ENCODE measurements at regions not wholly inside any gene's neighbourhood (a gene's known extent, or its start where the extent isn't known, plus 50 kb on each side); places are given as distances from the start of the nearest gene placed in this dataset.
A peak's percentile ranks its signal among the peaks of the same experiment; 100 is the strongest.

GRCh38 chrX:22325096-22325495 is 52.4 kb downstream of the CBLL2 start:
- peak in 1 of 2 experiments; percentile 27 for DNase-seq

- no peak for DNase-seq
Measured at GRCh38 chrX:22329783-22330182, 57.1 kb downstream of the CBLL2 start.

DNA sequence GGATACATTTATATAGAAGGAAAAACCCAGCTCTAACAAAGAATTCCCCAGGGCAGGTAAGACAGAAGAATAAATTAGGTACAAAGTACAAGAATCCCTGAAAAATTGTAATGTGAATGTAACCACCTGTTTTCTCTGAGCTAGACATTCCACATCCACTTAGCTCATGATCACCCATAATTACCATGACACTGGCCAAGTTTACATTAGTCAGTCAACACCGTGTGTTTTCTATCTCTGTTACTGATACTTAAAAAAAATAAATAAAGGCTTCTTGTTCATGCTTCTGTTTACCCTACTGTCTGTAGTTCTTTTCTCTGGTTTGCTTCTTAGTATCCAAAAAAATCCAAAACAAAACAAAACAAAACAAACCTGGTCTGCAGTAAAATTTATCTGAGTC is 66.0 kb downstream of the CBLL2 start:
- no peak for DNase-seq

DNA sequence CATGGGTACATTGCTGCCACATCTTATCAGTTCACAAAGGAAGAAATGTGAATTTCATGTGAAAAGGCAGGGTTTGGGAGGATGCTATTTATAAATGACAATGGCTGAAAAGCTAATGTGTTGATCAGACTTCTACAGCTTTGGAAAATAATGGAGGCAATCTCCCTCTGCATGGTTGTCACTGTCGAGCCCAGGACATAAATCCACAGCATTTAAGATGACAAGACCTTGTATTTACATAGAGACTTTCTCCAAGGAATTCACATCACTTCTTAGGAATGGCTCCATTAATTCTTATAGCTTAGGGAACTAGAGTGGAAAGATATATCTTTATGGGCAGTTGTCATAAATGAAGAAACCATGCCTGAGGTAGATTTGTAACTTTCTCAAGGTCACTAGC is 66.7 kb downstream of the CBLL2 start:
- no peak for DNase-seq

- DNase-seq = no peak
Measured at GRCh38 chrX:22340022-22340616, 67.4 kb downstream of the CBLL2 start.

DNA sequence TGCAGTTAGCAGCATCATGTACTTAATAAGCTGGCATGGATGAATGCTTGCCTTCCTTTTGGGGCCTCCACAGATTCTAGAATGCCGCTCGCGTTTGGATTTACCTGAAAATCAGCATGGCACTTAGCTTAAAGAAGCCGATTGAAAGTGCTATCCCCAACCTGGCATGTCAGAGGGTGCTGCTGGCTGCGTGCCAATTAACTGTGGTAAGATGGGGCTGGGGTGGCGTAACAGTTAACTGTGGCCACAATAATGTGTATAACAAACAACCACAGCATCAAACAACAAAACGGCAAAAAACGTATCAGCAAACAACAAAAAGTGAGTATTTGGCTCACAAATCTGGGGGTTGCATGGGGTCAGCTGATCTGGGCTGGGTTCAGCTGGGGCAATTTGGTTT is 70.5 kb downstream of the CBLL2 start:
- DNase-seq = no peak

DNA sequence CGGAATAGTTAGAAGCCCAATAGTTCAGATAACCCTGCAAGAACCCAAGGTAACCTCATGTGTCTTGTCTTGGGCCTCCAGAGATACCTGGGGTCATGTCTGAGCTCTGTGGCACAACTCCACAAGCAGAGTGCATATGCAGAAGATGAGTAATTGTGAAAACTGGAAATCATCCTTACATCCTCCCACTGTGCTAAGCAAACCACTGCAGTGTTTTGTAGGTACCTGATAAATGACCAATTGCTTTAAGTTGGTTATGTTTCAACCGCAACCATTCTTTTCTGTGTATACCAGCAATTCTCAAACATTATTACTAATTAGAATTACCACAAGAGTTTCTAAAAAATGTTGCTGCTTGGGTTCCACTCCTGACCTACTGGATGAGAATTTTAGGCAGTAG is 73.2 kb downstream of the CBLL2 start:
- no peak for DNase-seq

DNA sequence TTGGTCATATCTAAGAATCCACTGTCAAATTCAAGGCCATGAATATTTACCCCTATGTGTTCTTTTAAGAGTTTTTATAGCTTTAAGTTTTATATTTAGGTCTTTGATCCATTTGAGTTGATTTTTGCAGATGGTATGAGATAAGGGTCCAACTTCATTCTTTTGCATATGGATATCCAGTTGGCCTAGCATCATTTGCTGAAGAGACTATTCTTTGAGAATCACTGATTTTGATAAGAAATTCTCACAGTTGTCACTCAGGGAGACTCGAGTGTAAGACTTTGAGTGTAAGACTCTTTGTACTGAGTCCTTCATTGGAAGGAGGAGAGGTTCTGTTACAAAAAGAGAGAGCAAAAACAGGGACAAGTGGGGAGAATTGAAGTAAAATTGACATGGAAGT is 74.8 kb downstream of the CBLL2 start:
- no peak for DNase-seq

DNA sequence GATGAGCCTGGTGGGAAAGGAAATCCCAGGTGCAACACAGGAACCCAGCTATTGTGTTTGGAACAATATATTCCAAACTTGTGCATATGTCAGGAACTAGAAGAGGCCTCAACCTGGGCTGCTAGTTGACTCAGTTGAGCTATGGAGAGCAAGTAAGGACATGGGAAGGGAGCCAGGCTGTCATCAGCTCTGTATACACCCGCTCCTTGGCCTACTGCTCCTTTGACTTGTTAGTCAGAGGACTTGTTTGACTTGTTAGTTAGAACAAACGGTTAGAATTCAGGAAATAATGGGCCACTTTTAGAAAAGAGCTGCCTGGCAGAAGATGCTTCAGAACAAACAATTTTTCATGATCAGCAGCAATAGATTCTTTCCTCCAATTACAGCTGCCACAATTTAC is 76.4 kb downstream of the CBLL2 start:
- no peak for DNase-seq

DNA sequence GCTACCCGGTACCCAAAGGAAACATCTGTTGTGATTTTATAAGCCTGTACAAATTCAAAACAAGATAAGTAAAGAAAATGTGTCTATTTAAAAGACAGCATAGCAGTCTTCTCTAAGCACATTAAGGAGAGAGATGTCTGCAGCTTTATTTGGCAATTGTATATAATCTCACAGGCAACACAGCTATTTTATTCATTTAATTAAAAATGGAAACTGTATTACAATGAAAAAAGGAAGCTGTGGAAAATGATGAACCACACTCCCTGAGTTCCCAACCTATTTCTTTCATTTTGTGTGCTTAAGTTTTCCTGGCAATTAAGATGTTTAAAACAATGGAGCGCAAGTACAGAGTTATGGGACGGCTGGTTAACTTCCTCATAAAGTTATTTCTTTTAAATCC is 78.4 kb downstream of the CBLL2 start:
- DNase-seq = no peak

- no peak for DNase-seq
Measured at GRCh38 chrX:22351966-22352365, 79.3 kb downstream of the CBLL2 start.

- no peak for DNase-seq
Measured at GRCh38 chrX:22357621-22358020, 84.9 kb downstream of the CBLL2 start.

- DNase-seq = no peak
Measured at GRCh38 chrX:22360129-22360528, 87.4 kb downstream of the CBLL2 start.

DNA sequence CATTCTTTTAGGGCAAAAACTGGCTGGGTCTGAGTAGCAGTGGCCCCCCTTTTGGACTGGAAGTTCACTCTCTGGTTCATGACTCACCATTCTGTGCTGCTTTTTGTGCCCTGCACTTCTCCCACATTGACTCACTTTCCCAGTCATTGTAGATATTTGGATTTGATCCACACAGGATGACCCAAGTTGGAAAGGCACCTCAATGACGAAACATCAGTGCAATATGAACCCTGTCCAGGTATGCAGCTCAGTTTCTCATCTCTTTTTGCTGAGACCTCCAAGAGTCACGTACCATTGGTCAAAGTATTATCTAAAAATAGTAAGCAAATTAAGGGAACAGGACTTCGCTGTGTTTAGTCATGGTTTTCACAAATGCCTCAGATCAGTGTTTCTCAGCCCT is 92.7 kb downstream of the CBLL2 start:
- no peak for DNase-seq

DNA sequence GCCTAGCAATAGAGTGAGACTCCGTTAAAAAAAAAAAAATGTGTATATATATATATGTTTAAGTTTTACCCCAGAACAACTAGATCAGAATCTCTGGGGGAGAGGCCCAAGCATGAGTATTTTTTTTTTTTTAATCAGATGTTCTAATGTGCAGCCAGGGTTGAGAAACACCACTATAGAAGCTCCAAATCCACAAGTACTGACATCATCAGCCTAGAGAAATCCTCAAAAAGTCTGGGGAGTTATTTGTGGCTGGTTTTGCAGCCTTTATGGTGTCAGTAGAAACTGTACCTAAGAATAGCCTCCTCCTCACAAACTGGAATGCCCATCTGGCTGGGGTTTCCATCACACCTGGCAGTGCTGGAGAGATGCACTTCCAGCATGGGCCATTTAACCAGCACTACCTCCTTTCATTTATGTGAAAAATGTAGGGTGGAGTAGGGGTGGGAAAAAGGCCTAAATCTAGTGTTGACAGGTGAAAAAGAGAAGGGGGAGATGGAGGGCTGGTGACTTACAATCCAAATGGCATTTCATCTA is 93.5 kb downstream of the CBLL2 start:
- no peak for DNase-seq

DNA sequence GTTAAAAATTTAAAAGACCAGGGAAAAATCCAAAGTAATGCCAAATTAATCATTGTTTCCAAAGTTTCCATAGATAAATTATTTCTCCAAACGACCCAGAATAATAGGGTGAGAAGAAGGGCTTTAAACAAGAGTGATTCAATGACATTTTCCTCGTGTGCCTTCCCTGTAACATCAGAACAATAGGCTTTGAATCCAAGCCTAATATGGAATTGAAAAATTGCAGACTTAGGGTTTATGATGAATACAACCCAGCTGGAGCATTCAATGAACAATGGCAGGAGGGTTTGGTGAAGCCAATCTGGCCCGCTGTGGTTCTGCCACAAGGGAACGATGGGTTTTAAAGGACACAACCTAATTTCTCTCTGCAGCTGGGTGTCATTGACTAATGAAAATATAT is 94.2 kb downstream of the CBLL2 start:
- DNase-seq = no peak

GRCh38 chrX:22373094-22373493 is 100.4 kb downstream of the CBLL2 start:
- no peak for DNase-seq

- DNase-seq = no peak
Measured at GRCh38 chrX:22373766-22374165, 101.1 kb downstream of the CBLL2 start.

GRCh38 chrX:22376369-22376768 is 103.7 kb downstream of the CBLL2 start:
- no peak for DNase-seq

DNA sequence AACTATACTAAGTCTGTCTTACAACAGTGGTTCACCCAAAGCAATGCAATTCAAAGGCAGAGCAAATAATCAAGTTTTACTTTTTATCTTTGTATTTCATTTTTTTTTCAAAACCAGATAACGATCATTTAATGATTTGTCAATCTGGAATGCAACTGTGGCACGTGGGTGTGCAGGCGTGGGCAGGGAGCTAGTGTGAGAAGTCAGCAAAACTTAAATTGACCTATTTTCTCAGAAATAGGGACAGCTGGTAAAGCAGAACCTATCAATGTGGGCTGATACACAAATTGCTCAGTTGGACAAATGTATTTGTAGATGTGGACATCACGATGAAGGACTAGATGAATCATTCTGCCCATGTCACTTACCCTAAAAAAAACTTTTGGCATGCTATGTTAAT is 105.6 kb downstream of the CBLL2 start:
- no peak for DNase-seq

DNA sequence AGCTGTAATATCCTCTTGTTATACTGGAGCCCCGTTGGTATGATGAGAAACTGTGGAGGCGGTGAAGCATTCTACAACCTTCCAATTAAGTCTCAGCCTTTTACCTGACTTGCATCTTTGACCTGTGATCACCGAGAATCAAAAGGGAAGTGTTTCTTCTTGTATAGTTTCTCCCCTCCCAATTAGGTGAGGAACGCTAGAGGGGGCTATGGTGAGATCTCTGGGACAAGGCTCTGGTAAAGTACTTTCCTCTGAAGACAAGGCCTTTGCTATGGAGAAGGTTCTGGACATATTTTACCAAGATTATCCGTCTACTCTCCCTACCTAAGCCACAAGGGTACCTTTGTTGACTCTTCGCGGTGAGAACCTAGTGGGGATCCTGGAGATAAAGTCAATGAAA is 111.3 kb downstream of the CBLL2 start:
- DNase-seq = no peak

DNA sequence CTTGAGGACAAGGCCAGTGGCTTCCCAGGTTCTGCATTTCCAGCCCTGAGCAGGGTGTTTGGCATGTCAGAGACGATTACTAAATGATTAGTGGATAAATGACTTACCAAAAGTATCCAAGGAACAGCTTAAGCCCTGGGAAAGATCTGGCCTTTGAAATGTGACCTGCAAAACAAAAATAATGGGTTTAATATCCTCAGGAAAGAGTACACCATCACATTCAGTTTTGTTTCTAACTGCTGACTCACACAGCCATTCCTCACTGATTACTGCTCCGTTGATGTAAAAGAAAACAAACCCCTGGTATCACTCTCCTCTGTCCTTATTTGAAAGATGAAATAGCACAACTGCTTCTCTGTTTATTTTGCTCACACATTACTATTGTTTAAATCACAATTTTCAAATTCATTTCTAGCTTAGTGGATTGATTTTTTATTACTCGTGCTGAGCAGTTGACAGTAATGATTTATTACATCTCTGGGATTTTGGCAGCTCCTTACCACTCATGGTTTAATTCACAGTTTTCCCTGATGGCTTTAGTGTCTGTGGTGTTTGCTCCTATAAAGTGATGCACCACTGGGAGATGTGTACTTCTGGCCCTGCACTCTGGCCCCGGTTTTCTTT is 117.0 kb downstream of the CBLL2 start:
- peak in 1 of 2 experiments; percentile 29 for DNase-seq

- no peak for DNase-seq
Measured at GRCh38 chrX:22392133-22392948, 119.6 kb downstream of the CBLL2 start.

DNA sequence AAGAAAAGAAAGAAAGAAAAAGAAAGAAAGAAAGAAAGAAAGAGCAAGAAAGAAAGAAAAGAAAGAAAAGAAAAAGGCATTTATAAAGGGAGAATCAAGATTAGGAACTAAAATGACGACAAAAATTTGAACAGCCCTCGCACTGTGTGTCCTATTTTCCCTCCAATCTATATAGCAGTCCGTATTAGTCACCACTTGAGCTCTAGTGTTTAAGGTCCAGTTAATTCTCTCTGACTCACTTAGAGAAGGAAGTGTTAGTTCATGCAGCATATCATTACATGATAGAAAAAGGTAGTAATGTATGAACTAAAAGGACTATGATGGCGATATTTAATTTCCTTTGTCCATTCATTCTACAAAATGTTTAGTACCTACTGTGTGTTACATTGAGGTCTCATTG is 122.7 kb downstream of the CBLL2 start:
- DNase-seq = no peak

All from NCI-H446 (cell line).